Endothelial cell of hepatic sinusoid (primary cell): ENCODE measurements at regions not wholly inside any gene's neighbourhood (a gene's known extent, or its start where the extent isn't known, plus 50 kb on each side); places are given as distances from the start of the nearest gene placed in this dataset.

Experiments used
- in situ Hi-C: cut with HindIII; loops from 2 replicates; pipeline ENCODE4 v1.10.0; 2017; ENCODE audit warnings: low sequenced_read_pairs

GRCh38 chr16:65453646-65454045, 331.8 kb upstream of the CDH11 start:
- in situ Hi-C loops, result no loop called here

- in situ Hi-C loops, result no loop called here
These were observed 327.7 kb upstream of the CDH11 start for GRCh38 chr16:65449526-65449925.

GRCh38 chr16:65446427-65446826, 324.6 kb upstream of the CDH11 start:
- in situ Hi-C loops, result no loop called here

- in situ Hi-C loops, result no loop called here
These were observed 323.7 kb upstream of the CDH11 start for GRCh38 chr16:65445313-65446260.

- in situ Hi-C loops, result no loop called here
These were observed 319.6 kb upstream of the CDH11 start for GRCh38 chr16:65441501-65441900.

- in situ Hi-C loops, result no loop called here
These were observed 307.8 kb upstream of the CDH11 start for GRCh38 chr16:65429504-65430181.

GRCh38 chr16:65426484-65426883, 304.6 kb upstream of the CDH11 start:
- in situ Hi-C loops, result no loop called here

- in situ Hi-C loops, result no loop called here
These were observed 301.1 kb upstream of the CDH11 start for GRCh38 chr16:65422934-65423333.

GRCh38 chr16:65421596-65421995, 299.7 kb upstream of the CDH11 start:
- in situ Hi-C loops, result no loop called here

GRCh38 chr16:65418435-65418834, 296.6 kb upstream of the CDH11 start:
- in situ Hi-C loops, result no loop called here

GRCh38 chr16:65415460-65415859, 293.6 kb upstream of the CDH11 start:
- in situ Hi-C loops, result no loop called here

- in situ Hi-C loops, result no loop called here
These were observed 292.6 kb upstream of the CDH11 start for GRCh38 chr16:65414284-65414984.

GRCh38 chr16:65413861-65414260, 292.0 kb upstream of the CDH11 start:
- in situ Hi-C loops, result no loop called here

- in situ Hi-C loops, result no loop called here
These were observed 288.9 kb upstream of the CDH11 start for GRCh38 chr16:65410801-65411200.

GRCh38 chr16:65409510-65409909, 287.6 kb upstream of the CDH11 start:
- in situ Hi-C loops, result no loop called here

- in situ Hi-C loops, result no loop called here
These were observed 285.1 kb upstream of the CDH11 start for GRCh38 chr16:65406933-65407332.

GRCh38 chr16:65406116-65406515, 284.3 kb upstream of the CDH11 start:
- in situ Hi-C loops, result no loop called here

GRCh38 chr16:65394281-65394680, 272.4 kb upstream of the CDH11 start:
- in situ Hi-C loops, result loop anchor here (5.0 kb wide), 1 partner anchor 82 kb away; no protein-coding TSS in a partner anchor

- in situ Hi-C loops, result loop anchor here (5.0 kb wide), 1 partner anchor 81 kb away; no protein-coding TSS in a partner anchor
These were observed 271.1 kb upstream of the CDH11 start for GRCh38 chr16:65392806-65393565.

- in situ Hi-C loops, result no loop called here
These were observed 266.7 kb upstream of the CDH11 start for GRCh38 chr16:65388592-65388991.

GRCh38 chr16:65386672-65387071, 264.8 kb upstream of the CDH11 start:
- in situ Hi-C loops, result no loop called here
